ENCODE measurements at regions not wholly inside any gene's neighbourhood (a gene's known extent, or its start where the extent isn't known, plus 50 kb on each side); places are given as distances from the start of the nearest gene placed in this dataset.
"Not testable (repeated sequence)": the region's sequence is repeated elsewhere in the genome, so short reads cannot be mapped to it uniquely, and the experiment has no call there.

DNA sequence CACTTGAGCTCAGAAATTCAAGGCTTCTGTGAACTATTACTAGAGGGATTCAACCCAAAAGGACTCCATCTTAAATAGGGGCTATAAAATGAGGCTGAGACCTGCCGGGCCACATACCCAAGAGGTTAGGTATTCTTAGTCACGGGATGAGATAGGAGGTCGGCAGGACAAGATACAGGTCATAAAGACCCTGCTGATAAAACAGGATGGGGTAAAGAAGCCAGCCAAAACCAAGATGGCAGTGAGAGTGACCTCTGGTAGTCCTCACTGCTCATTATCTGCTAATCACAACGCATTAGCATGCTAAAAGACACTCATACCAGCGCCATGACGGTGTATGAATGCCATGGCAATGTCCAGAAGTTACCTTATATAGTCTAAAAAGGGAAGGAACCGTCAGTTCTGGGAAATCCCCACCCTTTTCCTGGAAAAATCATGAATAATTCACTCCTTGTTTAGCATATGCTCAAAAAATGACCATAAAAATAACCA is 101.2 kb upstream of the TRIM24 start:
- H3K9ac ChIP-seq (ENCODE audit: low read depth, low read length): no peak overlapping the region
- no peaks in the 10 kb centered on the region for H3K4me1 ChIP-seq (ENCODE audit: control insufficient read depth, insufficient read depth, low read length)
- H3K9me3 ChIP-seq (ENCODE audit: control insufficient read depth, insufficient read depth, low read length): no peaks in the 10 kb centered on the region
- no peaks in the 10 kb centered on the region for H3K27me3 ChIP-seq (ENCODE audit: control insufficient read depth, insufficient read depth, low read length)
- no peak overlapping the region for H3K4me3 ChIP-seq (ENCODE audit: low read depth, low read length)
- no peaks in the 10 kb centered on the region for H3K36me3 ChIP-seq (ENCODE audit: control insufficient read depth, insufficient read depth, low read length)

DNA sequence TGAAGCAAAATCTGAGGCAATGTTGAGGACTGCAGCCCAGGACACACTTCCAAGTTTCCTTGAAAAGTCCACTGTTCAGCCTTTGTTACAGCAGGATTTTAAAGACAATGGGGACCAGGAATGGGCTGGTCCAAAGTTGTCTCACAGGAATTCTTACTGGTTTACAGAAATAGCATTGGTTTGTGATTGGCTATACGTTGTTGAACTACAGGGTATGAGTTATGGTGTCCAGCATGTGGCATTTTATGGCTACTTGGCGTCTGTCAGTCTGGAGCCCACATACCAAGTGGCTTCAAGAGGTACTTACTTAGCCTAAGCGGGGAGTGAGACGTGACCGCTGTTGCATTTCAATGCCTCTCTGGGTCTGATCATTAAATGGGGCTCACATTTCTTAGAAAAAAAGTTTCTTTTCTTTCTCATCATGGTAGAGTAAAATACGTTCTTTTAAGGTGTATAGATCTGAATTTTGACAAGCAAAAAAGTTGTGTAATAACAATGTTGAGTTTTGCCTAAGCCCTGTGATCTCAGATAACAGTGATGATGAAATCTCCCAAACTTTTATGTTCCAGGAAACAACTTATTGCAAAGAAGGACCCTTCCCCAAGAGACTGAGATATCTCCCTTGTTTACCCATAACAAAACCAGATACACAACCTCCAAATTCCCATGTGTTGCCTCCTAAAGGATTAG is 100.0 kb upstream of the TRIM24 start:
- Histone ChIP-seq H3K36me3 (ENCODE audit: control insufficient read depth, insufficient read depth, low read length) (no peaks in the 10 kb centered on the region), H3K9ac (ENCODE audit: low read depth, low read length) (no peak overlapping the region), H3K4me3 (ENCODE audit: low read depth, low read length) (no peak overlapping the region), H3K4me1 (ENCODE audit: control insufficient read depth, insufficient read depth, low read length) (no peaks in the 10 kb centered on the region), H3K27me3 (ENCODE audit: control insufficient read depth, insufficient read depth, low read length) (no peaks in the 10 kb centered on the region), H3K9me3 (ENCODE audit: control insufficient read depth, insufficient read depth, low read length) (no peaks in the 10 kb centered on the region)

DNA sequence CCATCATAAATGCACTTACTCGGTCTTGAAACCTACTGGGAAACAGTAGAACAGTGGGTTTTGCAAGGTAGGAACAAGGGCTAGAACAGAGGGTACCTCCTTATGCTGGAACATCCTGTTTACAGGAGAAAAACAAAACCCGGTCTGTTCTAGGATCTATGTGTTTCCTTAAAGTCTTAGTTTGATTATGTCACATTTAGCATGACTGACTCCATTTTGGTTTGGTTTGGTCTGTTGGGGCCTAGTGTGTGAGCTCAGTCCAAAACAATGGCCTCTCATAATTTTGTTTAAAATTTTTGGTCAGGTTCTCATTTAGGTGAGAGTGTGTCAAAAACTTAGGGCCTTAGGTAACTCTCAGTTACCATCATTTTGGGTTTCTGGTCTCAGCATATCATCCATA is 96.3 kb upstream of the TRIM24 start:
- no peaks in the 10 kb centered on the region for H3K27me3 ChIP-seq (ENCODE audit: control insufficient read depth, insufficient read depth, low read length)
- H3K9me3 ChIP-seq (ENCODE audit: control insufficient read depth, insufficient read depth, low read length): no peaks in the 10 kb centered on the region
- no peak overlapping the region for H3K9ac ChIP-seq (ENCODE audit: low read depth, low read length)
- H3K36me3 ChIP-seq (ENCODE audit: control insufficient read depth, insufficient read depth, low read length): no peaks in the 10 kb centered on the region
- H3K4me3 ChIP-seq (ENCODE audit: low read depth, low read length): no peak overlapping the region
- no peaks in the 10 kb centered on the region for H3K4me1 ChIP-seq (ENCODE audit: control insufficient read depth, insufficient read depth, low read length)

DNA sequence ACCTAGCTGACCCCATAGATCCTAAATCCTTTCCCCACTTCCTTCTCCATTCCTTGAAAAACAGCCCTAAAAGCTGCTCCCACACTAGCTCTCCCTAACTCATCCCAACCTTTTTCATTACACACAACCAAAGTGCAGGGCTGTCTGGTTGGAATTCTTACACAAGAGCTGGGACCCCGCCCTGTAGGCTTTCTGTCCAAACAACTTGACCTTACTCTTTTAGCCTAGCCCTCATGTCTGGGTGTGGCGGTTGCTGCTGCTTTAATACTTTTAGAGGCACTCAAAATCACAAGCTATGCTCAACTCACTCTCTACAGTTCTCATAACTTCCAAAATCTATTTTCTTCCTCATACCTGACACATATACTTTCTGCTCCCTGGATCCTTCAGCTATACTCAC is 93.9 kb upstream of the TRIM24 start:
- H3K9me3 ChIP-seq (ENCODE audit: control insufficient read depth, insufficient read depth, low read length); H3K4me3 ChIP-seq (ENCODE audit: low read depth, low read length); H3K9ac ChIP-seq (ENCODE audit: low read depth, low read length); H3K36me3 ChIP-seq (ENCODE audit: control insufficient read depth, insufficient read depth, low read length); H3K27me3 ChIP-seq (ENCODE audit: control insufficient read depth, insufficient read depth, low read length); H3K4me1 ChIP-seq (ENCODE audit: control insufficient read depth, insufficient read depth, low read length): not testable (repeated sequence)

GRCh38 chr7:138366676-138367075 is 93.4 kb upstream of the TRIM24 start:
- not testable (repeated sequence) for H3K9me3 ChIP-seq (ENCODE audit: control insufficient read depth, insufficient read depth, low read length); H3K4me1 ChIP-seq (ENCODE audit: control insufficient read depth, insufficient read depth, low read length); H3K36me3 ChIP-seq (ENCODE audit: control insufficient read depth, insufficient read depth, low read length); H3K9ac ChIP-seq (ENCODE audit: low read depth, low read length); H3K4me3 ChIP-seq (ENCODE audit: low read depth, low read length); H3K27me3 ChIP-seq (ENCODE audit: control insufficient read depth, insufficient read depth, low read length)

DNA sequence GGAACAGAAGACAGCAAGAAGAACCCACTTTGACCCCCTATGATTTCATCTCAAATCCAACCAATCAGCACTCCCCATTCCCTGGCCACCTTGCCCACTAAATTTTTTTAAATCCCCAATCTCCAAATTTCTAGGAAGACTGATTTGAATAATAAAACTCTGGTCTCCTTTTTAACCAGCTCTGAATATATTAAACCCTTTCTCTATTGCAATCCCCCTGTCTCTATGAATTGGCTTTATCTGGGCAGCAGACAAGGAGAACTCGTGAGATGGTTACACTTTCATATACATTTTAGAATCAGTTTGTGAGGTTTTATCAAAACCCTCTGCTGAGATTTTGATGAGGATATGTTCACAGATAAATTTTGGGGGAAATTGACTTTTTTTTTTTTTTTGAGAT is 90.3 kb upstream of the TRIM24 start:
- Histone ChIP-seq H3K4me1 (ENCODE audit: control insufficient read depth, insufficient read depth, low read length) (no peaks in the 10 kb centered on the region), H3K9me3 (ENCODE audit: control insufficient read depth, insufficient read depth, low read length) (no peaks in the 10 kb centered on the region), H3K27me3 (ENCODE audit: control insufficient read depth, insufficient read depth, low read length) (no peaks in the 10 kb centered on the region)

DNA sequence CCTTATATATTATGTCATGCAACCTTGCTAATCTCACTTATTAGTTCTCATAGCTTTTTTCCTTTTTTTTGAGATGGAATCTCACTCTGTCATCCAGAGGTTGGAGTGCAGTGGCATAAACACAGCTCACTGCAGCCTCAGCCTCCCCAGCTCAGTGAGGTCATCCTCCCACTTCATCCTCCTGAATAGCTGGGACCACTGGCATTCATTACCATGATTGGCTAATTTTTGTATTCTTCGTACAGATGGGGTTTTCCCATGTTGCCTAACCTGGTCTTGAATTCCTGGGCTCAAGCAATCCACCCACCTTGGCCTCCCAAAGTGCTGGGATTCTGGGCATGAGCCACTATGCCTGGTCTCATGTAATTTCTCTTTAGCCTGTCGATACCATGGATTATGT is 89.1 kb upstream of the TRIM24 start:
- no peaks in the 10 kb centered on the region for H3K27me3 ChIP-seq (ENCODE audit: control insufficient read depth, insufficient read depth, low read length)
- no peak overlapping the region for H3K4me3 ChIP-seq (ENCODE audit: low read depth, low read length)
- no peaks in the 10 kb centered on the region for H3K9me3 ChIP-seq (ENCODE audit: control insufficient read depth, insufficient read depth, low read length)
- no peaks in the 10 kb centered on the region for H3K4me1 ChIP-seq (ENCODE audit: control insufficient read depth, insufficient read depth, low read length)
- H3K36me3 ChIP-seq (ENCODE audit: control insufficient read depth, insufficient read depth, low read length): no peaks in the 10 kb centered on the region
- H3K9ac ChIP-seq (ENCODE audit: low read depth, low read length): no peak overlapping the region

More for the DNA sequence above, 90.3 kb upstream of the TRIM24 start:
- Histone ChIP-seq H3K9ac (ENCODE audit: low read depth, low read length) (no peak overlapping the region), H3K4me3 (ENCODE audit: low read depth, low read length) (no peak overlapping the region), H3K36me3 (ENCODE audit: control insufficient read depth, insufficient read depth, low read length) (no peaks in the 10 kb centered on the region)

DNA sequence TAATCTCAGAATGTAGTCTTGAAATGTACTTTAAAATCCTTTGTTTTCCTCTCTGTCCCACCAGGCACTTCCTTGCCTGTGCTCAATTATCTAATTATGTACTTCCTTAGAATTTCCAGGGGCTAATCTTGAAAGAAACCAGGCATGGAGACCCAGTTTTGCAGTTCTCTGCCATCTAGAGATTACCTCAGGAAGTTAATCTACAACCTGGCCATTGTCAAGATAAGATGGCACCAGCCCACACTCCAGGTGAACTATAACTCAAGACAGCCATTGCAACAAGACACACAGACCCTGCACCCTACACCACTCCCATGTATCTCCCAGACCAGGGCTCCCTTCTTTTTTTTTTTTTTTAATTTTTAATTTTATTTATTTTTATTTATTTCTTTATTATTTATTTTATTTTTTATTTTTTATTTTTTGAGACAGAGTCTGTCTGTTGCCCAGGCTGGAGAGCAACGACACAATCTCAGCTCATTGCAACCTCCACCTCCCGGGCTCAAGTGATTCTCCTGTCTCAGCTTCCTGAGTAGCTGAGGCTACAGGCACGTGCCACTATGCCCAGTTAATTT is 85.9 kb upstream of the TRIM24 start:
- no peak overlapping the region for H3K9ac ChIP-seq (ENCODE audit: low read depth, low read length)
- H3K4me1 ChIP-seq (ENCODE audit: control insufficient read depth, insufficient read depth, low read length): no peaks in the 10 kb centered on the region
- no peaks in the 10 kb centered on the region for H3K36me3 ChIP-seq (ENCODE audit: control insufficient read depth, insufficient read depth, low read length)
- H3K9me3 ChIP-seq (ENCODE audit: control insufficient read depth, insufficient read depth, low read length): peaks cover 3% of the 10 kb centered on the region
- no peaks in the 10 kb centered on the region for H3K27me3 ChIP-seq (ENCODE audit: control insufficient read depth, insufficient read depth, low read length)
- H3K4me3 ChIP-seq (ENCODE audit: low read depth, low read length): no peak overlapping the region

DNA sequence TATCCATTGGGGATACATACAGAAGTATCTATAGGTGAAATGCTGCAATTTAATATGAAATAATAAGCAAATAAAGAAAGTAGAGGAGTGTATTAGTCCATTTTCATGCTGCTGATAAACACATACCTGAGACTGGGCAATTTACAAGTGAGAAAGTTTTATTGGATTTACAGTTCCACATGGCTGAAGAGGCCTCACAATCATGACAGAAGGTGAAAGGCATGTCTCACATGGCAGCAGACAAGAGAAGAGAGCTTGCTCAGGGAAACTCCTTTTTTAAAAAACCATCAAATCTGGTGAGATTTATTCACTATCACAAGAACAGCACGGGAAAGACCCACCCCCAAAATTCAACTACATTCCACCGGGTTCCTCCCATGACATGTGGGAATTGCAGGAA is 82.8 kb upstream of the TRIM24 start:
- no peak overlapping the region for H3K9ac ChIP-seq (ENCODE audit: low read depth, low read length)
- H3K4me3 ChIP-seq (ENCODE audit: low read depth, low read length): no peak overlapping the region
- H3K27me3 ChIP-seq (ENCODE audit: control insufficient read depth, insufficient read depth, low read length): no peaks in the 10 kb centered on the region
- peaks cover 3% of the 10 kb centered on the region for H3K9me3 ChIP-seq (ENCODE audit: control insufficient read depth, insufficient read depth, low read length)
- H3K4me1 ChIP-seq (ENCODE audit: control insufficient read depth, insufficient read depth, low read length): no peaks in the 10 kb centered on the region
- H3K36me3 ChIP-seq (ENCODE audit: control insufficient read depth, insufficient read depth, low read length): no peaks in the 10 kb centered on the region

DNA sequence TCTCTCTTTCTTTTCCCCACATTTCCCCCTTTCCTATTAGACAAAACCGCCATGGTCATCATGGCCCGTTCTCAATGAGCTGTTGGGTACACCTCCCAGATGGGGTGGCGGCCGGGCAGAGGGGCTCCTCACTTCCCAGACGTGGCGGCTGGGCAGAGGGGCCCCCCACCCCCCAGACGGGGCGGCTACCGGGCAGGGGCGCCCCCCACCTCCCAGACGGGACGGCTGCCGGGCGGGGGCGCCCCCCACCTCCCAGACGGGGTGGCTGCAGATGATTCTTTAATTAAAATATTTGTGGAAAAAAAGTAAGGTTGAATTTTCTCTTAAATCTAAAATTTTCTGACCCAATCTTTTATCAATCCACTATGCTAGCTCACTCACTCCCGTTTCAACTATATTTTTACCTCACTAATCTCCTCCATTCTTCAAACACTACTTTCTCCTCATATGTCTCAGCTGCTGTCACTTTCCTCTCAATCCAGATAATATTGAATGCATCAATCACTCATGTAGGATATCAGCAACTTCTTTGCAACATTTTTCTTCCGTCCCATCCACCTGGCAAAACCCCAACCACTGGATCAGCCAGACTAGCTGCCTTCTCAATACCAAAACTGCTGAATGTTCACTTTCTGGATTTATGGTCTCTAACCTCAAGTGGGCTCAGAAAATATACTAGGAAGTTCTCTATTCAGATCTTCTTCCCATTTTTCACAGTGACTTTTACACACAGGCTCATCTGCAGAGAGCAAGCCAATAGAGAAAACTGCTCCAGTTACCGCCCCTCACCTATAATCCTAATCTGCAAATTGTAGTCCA is 81.1 kb upstream of the TRIM24 start:
- Histone ChIP-seq H3K9me3 (ENCODE audit: control insufficient read depth, insufficient read depth, low read length) (peaks cover 3% of the 10 kb centered on the region), H3K9ac (ENCODE audit: low read depth, low read length) (no peak overlapping the region), H3K36me3 (ENCODE audit: control insufficient read depth, insufficient read depth, low read length) (no peaks in the 10 kb centered on the region), H3K4me3 (ENCODE audit: low read depth, low read length) (no peak overlapping the region), H3K27me3 (ENCODE audit: control insufficient read depth, insufficient read depth, low read length) (no peaks in the 10 kb centered on the region), H3K4me1 (ENCODE audit: control insufficient read depth, insufficient read depth, low read length) (no peaks in the 10 kb centered on the region)

GRCh38 chr7:138382862-138383565 is 77.0 kb upstream of the TRIM24 start:
- Histone ChIP-seq H3K4me3 (ENCODE audit: low read depth, low read length) (no peak overlapping the region), H3K9ac (ENCODE audit: low read depth, low read length) (no peak overlapping the region), H3K27me3 (ENCODE audit: control insufficient read depth, insufficient read depth, low read length) (no peaks in the 10 kb centered on the region)

More at GRCh38 chr7:138382862-138383565, 77.0 kb upstream of the TRIM24 start:
- H3K9me3 ChIP-seq (ENCODE audit: control insufficient read depth, insufficient read depth, low read length): peaks cover 3% of the 10 kb centered on the region
- H3K4me1 ChIP-seq (ENCODE audit: control insufficient read depth, insufficient read depth, low read length): no peaks in the 10 kb centered on the region
- H3K36me3 ChIP-seq (ENCODE audit: control insufficient read depth, insufficient read depth, low read length): no peaks in the 10 kb centered on the region

All from iPS-15b (cell line).